Activated CD4-positive, alpha-beta T cell treated with anti-CD3 and anti-CD28 coated beads, Interleukin-2, Interleukin-4, amounts not matched to agents 100 ng/mL and 50 ng/mL, durations not matched to agents 16 hours and 8 hours (primary cell): ENCODE measurements at regions not wholly inside any gene's neighbourhood (a gene's known extent, or its start where the extent isn't known, plus 50 kb on each side); places are given as distances from the start of the nearest gene placed in this dataset.

Source experiments
- DNase-seq: peaks from one replicate; pipeline ENCODE4 v3.0.0-alpha.2; 2020; ENCODE audit warnings: low spot score

GRCh38 chrX:97766501-97767095 lies 882.9 kb downstream of the RPA4 start:
- DNase-seq, result no peak

- DNase-seq, result no peak
Observed at GRCh38 chrX:97787311-97787710, 903.6 kb downstream of the RPA4 start.

- DNase-seq, result no peak
Observed at GRCh38 chrX:97787849-97788248, 904.1 kb downstream of the RPA4 start.

DNA sequence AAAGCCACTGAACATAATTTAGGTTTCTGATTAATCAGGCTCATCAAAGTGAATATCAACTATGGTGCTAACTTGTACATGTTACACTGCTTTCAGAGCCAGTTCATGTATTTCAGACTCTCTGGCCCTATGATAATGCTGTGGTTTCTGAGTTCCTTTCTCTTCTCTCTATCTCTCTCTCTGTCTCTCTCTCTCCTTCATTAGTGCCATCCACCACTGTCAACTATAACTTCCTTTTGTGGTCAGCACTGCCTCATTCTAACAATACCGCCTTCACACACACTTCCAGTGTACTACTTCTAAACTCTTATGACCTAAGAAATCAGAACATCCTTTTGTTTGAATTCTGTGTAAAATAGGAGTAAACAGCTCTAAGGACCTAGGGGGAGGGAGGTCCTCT lies 907.1 kb downstream of the RPA4 start:
- no peak for DNase-seq

- no peak for DNase-seq
Observed at GRCh38 chrX:97797076-97797475, 913.4 kb downstream of the RPA4 start.

DNA sequence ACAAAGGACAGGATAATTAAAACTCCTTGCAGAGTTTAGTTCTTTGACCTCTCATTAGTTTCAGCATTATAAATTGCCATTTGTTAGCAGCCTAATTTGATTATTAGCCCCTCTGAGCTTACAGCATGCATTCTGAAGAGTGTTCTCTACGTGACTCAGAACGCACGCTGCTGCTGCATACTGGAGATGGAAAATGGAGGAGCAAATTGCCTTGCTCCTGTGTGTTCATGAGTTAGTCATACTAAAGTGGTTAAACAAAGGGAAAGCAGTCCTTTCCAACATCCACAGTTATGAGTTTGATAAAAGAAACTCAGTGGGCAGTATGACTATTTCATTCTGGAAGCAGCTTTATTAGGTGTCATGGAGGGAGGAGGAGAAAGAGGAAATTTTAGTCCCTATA lies 922.5 kb downstream of the RPA4 start:
- no peak for DNase-seq

- DNase-seq, result no peak
Observed at GRCh38 chrX:97806946-97807345, 923.2 kb downstream of the RPA4 start.

GRCh38 chrX:97820170-97820569 lies 936.5 kb downstream of the RPA4 start:
- no peak for DNase-seq

DNA sequence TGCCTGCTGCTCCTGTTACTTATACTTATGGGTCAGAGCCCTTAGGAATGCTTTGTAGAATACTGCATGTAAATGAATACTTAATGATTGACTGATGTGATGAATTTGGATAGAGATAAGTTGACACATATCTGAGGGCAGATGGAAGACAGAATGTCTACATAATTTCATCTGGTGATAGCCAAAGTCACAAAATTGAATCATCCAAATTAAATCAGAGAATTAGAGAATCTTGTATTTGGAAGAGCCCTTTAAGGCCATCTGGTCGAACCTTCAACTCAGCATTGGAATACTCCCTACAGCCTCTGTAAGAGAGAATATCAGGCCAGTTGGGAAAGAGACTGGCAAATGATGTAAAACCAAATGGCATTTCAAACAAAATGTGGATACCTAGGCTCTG lies 944.8 kb downstream of the RPA4 start:
- DNase-seq, result no peak

- no peak for DNase-seq
Observed at GRCh38 chrX:97835969-97836368, 952.3 kb downstream of the RPA4 start.

DNA sequence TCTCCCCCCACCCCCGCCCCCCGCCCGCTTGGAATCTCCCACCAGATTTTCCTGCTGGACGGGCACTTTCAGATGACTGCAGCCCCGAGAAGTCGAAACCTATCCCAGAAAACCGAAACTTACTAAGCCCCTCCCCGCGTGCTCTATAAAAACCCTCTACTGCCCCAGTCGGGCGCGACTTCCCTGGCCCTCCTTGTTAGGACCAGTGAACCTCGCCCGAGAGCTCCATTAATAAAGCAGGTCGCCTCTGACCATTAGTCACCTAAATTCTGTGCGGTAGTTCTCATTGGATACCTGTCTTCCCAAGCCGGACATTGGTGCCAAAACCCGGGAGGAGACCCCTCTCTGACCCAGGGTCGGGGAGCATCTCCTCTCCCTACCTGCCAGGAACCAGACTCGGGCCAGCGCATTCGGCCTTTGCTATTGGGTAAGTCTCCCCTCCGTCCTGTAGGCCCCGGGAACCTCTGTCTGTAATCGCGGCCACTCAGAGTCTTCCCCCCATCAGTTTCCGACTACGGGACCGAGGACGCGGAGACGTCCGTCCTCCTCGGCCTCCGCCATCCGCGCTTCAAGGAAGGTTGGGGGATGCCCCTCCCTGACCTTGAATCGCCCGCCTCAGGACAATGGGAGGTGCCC lies 958.0 kb downstream of the RPA4 start:
- no peak for DNase-seq

- DNase-seq, result no peak
Observed at GRCh38 chrX:97842468-97843199, 958.9 kb downstream of the RPA4 start.

- DNase-seq, result no peak
Observed at GRCh38 chrX:97843200-97843811, 959.6 kb downstream of the RPA4 start.

DNA sequence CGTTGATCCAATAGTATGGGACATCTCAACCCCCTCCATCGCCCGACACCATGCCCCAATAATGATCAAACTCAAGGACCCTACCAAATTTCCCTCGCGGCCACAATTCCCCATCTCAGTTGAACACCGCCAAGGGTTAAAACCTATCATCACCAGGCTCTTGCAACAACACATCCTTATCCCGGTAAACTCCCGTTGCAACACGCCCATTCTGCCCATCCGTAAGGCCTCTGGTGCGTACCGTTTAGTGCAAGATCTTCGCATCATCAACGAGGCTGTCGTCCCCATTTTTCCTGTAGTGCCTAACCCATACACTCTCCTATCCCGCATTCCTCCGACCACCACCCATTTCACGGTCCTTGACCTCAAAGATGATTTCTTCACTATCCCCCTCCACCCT lies 960.5 kb downstream of the RPA4 start:
- no peak for DNase-seq

DNA sequence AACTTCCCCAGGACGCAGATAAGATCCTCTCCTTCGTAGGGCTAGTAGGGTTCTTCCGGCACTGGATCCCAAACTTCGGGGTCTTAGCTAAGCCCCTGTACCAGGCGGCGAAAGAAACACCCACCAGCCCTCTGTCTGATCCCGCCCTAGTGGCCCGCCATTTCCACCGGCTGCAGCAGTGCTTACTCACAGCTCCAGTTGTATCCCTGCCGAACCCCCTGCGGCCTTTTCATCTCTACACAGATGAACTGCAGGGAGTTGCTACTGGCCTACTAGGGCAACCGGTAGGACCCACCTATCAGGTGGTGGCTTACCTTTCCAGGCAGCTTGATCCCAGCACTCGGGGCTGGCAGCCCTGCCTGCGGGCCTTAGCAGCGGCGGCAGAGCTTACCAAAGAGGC lies 961.2 kb downstream of the RPA4 start:
- DNase-seq, result no peak

- DNase-seq, result no peak
Observed at GRCh38 chrX:97845451-97845850, 961.7 kb downstream of the RPA4 start.

DNA sequence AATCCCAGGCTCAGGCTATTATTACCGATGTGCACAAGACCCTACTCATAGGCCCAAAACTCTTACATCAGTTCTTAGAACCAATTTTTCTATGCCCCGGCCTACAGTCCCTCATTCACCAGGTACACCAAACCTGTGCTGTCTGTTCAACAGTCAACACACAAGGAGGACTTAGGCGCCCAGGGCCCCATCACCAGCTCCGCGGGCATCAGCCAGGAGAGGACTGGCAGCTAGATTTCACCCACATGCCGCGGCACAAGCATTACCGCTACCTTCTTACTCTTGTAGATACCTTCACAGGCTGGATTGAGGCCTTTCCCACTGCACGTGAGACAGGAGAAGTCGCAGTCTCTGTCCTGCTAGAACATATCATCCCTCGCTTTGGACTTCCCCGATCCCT lies 962.5 kb downstream of the RPA4 start:
- no peak for DNase-seq

- DNase-seq, result no peak
Observed at GRCh38 chrX:97846718-97847237, 963.1 kb downstream of the RPA4 start.

DNA sequence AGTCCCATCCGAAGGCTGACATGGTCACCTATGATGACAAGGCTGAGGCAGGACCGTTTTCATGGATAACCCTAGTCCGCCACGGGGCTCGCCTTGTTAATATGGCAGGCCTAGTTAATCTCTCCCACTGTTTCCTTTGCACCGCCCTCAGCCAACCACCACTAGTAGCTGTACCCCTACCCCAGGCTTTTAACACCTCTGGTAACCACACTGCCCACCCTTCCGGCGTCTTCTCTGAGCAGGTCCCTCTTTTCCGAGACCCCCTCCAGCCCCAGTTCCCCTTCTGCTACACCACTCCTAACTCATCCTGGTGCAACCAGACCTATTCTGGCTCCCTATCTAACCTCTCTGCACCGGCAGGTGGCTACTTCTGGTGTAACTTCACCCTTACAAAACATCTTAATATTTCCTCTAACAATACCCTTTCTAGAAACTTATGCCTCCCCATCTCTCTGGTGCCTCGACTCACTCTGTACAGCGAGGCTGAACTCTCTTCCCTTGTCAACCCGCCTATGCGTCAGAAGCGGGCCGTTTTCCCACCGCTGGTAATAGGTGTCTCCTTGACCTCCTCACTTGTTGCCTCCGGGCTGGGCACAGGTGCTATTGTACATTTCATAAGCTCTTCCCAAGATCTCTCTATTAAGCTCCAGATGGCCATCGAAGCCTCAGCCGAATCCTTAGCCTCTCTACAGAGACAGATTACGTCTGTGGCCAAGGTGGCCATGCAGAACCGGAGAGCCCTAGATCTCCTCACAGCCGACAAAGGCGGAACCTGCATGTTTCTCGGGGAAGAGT lies 964.4 kb downstream of the RPA4 start:
- no peak for DNase-seq

DNA sequence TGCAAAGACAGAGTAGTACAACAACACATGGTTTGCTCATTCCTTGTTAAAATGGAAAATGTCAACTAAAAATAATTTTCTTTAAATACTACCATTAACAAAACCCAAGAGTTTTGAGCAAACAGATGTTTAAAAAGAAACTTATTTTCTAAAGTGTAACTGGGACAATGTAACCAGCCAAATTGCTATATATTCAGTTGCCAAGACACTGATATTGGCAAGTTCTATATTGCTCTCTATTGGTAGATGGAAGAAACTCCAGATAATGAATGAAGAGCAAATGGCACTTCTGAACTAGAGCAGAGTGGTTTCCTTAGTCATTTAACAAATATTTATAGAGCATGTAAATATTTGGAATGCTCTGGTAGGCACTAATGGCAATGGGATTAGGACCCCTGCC lies 966.2 kb downstream of the RPA4 start:
- no peak for DNase-seq

GRCh38 chrX:97850911-97851310 lies 967.2 kb downstream of the RPA4 start:
- no peak for DNase-seq

DNA sequence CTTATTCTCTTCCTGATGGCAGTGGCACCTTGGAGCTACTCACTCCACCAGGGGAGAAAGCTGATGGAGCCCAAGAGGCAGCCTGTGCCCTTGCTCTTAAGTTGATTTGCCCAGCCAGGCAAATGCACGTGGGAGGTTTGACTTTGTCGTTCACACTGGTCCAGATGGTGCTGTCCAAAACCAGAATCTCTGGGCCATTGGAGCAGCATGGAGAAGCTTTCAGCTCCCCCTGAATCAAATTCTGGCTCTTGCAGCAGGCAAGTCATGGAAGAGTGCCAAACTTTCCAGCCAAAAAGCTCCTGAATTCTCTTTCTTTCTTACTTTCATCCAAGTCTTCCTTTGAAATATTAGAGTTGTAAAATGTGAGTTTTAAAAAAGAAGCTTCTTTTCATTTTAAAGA lies 970.4 kb downstream of the RPA4 start:
- DNase-seq, result no peak
